GM18499 (cell line): ENCODE measurements at regions not wholly inside any gene's neighbourhood (a gene's known extent, or its start where the extent isn't known, plus 50 kb on each side); places are given as distances from the start of the nearest gene placed in this dataset.

Experiments used
- ATAC-seq: cut with Tn5 transposase; IDR thresholded peaks from one replicate; pipeline ENCODE4 v1.9.1; 2021; ENCODE audit warnings: moderate number of reproducible peaks; ENCODE audit not compliant: insufficient read depth, unreplicated experiment

DNA sequence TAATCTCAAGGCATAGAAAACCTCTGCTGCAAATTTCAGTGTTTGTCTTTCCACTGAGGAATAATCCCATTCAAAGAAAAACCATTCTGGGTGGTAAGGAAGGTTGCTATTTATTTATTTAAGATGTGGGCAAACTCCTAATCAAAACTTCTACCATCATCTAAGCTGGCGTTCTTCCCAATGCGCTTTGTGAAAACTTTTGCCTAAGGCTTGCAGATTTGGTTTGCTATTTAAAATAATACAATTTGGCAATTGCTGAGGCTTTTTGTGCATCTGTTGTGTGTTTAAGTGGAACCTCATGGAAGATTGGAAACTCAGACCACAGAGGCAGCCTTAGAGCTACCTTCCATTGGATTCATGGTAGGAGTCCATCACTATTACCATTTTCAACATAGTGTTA, 309.0 kb downstream of the BLID start:
- no peak for ATAC-seq

DNA sequence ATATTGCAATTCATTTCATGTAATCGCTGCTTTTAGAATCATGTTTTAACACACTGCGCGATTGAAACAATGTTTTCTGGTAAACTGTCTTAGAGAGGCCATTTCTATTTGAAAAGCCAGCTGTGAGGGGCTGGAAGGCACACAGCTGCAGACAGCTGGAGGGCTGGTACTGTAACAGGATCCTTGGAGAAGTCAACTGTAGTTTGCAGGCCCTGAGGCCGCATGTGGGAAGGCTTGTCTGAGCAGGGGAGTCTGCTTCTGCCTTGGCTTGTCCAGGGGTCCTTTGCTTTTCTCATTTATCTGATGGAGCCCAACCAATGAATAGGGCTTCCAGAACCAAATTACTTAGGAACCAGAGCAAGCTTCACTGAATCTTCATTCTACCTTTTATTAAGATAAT, 313.5 kb downstream of the BLID start:
- ATAC-seq = no peak

DNA sequence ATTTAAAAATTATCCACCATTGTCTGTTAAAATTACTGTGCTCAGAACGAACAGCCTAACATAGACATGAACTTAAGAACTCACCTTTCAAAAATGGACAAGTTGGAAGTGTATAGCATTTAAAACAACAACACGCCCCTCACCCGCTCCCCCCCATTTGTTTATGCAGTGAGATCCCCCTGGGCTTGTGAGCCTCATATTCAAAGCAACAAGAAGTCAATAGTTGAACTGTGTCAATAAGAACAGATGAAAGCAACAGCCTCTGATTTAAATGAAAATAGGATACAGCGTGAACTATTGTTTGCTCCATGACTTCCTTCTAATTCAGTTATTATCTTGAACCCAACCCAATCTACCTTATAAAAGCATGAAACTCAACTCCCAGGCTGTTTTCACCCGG, 314.2 kb downstream of the BLID start:
- ATAC-seq = no peak

DNA sequence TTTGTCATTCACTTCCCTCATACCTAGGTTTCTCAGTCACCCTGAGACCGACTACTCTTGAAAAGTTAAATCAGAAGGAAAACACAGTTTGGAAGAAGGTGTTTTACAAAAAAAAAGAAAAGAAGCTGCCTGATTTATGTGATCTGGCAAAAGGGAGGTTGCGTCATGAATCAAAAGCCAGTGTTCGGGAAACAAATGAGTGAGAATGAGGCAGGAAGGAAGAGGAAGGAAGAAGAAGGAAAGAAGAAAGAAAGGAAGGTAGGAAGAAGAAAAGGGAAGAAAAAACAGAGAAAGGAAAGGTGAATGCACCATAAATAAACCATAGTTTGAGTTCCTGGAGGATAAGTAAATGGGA, 314.6 kb downstream of the BLID start:
- no peak for ATAC-seq

DNA sequence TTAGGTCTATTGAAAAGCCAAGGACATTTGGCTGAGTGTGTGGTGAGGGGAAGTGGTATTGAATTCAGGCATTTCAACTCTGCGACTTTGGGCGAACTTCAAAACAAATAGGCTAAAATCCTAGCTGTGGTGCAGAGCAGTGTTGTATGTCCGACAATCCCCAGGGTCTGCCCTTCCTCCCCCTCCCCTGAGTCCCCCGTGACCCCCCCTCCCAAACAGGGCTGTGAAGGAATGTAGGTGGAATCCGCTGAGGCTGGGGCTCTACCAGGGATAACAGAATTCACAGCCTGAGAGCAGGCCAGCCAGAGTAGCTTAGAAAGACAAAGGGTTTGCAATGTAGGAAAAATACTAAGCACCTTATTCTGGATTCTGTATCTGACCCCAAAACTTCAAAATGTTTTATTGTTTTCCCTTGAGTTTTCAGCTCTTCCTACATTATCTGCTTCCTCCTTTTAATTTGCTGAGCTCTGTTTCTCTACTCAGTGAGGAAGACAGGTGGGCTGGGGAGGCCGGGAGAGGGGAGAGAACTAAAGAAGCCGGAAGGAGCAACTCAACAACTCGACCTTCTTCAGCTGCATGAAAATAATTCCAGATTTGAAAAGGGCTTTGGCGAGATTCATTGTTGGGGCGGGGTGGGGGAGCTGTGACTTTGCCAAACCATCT, 315.2 kb downstream of the BLID start:
- no peak for ATAC-seq

DNA sequence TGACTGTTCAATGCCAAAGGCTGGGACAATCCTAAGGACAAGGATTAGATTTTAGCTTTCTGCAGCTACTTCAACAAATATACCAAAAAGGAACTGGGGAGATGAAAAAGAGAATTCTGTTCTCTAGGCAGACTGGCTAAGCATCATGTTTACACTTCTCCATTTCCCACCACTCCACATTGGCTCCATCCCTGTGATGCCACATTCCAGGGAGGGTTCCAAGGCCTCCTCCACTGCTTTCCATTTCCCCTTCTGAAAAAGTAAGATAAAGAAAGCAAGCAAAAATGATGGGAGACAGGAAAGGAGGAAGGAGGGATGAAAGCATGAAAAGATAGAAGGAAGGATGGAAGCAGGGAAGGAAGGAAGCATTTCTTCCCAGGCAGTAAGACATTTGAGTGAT, 315.8 kb downstream of the BLID start:
- ATAC-seq = no peak

DNA sequence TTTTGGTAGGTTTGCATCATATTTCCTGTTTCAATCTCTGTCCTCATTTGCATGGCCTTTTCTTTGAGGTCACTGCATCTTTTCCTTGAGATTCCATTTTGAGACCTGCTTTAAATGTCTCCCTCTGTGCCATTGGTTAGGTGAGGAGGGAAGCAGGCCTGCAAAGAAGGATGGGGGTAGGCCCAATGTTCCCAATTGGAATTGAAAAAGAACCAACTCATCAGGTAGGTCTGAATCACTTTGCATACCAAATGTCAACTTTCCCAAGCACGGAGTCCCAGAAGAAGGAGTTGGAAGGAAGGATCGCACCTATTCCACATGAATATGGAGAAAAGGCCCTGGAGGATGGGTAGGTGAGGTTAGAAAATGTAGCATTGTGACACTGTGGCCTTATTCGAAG, 318.5 kb downstream of the BLID start:
- ATAC-seq = no peak

DNA sequence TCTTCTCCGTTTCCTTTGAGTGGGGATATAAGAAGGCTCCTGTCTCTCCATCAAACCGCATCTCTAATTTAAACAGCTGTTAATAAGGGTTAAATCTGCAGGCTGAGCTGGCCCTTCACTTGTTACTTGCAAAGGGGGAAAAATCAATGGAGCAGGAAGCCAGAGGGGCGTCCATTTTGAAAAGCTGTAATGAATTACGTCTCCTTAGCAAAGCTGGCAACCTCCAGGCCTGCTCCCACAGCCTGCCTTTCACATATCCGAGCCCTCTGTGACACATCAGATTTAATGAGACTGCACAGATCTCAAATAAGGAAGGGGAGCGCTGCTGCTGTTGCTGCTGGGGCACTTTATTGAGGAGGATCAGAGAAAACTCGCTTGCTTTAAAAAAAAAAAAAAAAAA, 320.8 kb downstream of the BLID start:
- ATAC-seq = no peak

DNA sequence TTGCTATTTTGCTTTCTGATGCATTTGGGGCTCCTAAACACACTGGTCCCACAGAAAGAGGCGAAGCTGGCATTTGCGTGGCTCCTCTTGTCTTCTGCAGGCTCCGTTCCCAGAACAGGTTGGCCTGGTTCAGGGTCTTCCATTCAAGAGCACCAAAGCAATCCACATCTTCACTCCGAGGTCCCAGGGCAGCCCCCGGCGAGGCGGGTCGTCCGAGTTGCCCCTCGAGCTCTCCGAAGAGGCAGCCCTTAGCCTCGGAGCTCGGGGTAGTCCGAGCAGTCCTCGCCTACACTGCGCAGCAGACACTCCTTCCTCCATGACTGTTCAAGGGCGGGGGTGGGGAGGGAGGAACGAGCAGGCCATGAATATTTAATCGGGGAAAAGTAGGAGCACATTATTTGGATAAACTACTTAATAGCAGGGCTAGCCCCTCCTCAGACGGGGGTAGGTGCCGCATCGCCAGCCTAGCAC, 321.3 kb downstream of the BLID start:
- no peak for ATAC-seq

DNA sequence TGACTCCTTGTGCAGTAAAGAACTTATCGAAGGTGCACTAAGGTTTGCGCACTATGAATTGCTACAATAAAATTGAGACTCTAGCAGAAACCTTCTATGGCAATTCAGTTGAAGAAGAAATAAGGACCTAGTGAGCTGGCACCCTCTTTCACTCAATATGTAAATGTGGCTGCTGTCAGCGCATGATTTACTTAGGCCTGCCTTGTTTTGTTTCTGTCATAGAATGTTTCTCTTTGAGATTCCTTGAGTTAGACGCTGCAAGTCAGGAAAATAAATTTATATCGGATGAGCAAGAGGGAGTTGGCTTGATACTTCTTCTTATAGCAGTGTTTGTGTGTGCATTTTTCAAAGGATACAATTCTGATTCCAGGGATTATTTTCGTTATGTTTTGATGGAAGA, 322.1 kb downstream of the BLID start:
- no peak for ATAC-seq

DNA sequence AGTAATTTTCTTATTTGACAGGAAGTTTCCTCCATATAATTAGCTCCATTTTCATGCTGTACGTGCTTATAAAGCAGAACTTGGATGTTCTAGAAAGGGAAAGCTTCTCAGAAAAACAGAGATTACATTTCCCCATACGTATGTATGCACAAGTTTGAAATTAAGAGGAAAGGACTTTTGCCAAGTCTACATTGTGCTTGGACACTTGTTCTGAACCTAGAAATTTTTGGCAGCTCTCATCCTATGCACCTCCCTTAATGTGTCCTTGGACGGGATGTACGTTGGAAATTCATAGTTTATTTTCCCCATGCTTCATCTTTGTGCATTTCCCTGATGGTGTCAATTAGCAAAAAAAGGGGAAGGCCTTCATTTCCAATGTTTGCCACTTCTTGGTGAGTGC, 322.7 kb downstream of the BLID start:
- no peak for ATAC-seq

DNA sequence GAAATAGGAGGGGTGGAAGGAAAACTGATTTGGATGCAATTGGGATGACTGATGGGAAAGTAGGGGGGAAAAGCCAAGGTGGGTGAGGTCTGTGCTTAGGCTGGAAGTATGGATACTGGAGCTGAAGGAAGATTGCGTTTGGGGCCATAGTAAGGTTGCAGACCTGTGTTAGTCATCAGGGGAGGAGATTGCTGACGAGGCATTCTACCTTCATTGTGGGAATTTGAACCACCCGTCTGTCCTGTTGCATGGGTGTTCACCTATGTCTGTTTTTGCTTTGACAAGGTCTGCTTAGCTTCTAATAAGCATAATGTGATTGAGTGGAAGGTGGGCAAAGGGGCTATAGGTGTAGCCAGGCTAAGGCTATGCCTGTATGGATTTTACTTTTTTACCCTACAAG, 323.8 kb downstream of the BLID start:
- no peak for ATAC-seq

DNA sequence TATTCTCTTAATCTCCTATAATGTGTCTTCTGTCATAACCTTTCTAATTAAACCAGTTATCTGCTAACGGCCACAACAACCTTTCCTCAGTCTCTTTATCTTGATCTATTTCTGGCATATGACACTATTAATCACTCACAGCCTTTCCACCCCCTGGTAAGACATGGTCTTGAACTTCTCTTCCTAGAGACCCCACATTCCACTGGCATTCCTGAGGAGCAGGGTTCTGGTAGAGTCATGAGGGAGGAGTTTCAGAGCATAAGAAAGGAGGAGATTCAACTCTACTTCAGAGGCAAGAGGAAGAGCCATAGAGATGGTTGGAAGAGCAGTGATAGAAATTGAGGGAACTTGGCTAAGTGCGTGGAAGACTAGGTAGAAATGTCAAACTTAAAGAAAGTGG, 325.6 kb downstream of the BLID start:
- ATAC-seq = no peak

DNA sequence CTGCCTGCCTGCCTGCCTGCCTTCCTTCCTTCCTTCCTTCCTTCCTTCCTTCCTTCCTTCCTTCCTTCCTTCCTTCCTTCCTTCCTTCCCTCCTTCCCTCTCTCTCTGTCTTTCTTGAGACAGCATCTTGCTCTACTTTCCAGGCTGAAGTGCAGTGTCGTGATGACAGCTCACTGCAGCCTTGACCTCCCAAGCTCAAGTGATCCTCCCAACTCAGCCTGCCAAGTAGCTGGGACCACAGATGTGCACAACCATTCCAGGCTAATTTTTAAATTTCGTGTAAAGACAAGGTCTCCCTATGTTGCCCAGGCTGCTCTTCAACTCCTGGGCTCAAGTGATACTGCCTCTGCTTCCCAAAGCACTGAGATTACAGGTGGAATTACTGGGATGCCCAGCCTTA, 328.2 kb upstream of the SORL1-AS1 start:
- ATAC-seq = no peak

DNA sequence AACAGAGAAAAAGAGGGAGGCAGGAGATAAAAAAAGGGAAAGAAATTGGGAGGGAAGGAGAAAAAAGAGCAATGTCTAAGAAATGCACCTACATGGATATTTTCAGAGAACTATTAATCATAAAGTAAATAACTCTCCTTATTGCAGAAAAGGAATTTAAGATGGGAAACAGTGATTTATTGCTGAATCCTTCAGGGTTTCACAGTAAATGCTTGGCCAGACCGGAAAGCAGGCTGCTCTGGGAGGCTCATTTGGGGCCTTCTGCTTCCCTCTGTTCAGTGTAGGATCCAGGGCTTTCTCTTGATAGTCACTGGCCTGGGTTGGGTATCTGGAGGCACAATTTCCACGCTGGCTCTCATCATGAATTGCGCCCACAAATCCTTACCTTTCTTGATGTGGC, 324.3 kb upstream of the SORL1-AS1 start:
- no peak for ATAC-seq

DNA sequence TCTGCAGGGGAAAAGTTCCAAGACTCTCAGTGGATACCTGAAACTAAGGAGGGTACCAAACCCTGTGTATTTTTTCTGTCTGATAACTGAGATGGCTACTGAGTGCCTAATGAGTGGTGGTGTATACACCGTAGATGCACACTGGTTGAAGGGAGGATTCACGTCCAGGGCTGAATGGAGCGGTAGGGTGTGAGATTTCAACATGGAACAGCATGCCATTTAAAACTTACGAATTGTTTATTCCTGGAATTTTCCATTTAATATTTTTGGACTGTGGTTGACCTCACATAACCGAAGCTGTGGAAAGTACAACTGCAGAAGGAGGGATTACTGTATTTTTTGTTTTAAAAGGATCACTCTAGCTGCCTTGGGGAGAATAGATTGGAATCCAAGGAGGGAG, 322.5 kb upstream of the SORL1-AS1 start:
- no peak for ATAC-seq

DNA sequence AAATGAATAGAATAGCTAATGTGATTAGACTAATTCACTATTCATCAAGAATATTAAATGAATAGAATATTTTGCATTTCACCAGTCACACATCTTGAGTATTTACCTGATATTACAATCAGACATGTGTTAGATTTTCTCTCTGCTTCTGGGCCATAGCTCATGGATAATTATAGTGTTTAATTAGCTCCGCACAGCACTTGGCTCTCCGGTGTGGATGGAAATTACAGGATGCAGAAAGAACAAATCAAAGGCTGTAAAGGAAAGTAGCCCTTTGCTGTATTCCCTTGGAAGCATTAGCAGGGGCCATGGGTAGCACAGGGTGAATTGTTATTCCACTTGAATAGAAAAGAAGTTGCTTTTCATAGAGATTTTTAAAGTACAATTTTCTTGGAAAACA, 320.3 kb upstream of the SORL1-AS1 start:
- no peak for ATAC-seq

DNA sequence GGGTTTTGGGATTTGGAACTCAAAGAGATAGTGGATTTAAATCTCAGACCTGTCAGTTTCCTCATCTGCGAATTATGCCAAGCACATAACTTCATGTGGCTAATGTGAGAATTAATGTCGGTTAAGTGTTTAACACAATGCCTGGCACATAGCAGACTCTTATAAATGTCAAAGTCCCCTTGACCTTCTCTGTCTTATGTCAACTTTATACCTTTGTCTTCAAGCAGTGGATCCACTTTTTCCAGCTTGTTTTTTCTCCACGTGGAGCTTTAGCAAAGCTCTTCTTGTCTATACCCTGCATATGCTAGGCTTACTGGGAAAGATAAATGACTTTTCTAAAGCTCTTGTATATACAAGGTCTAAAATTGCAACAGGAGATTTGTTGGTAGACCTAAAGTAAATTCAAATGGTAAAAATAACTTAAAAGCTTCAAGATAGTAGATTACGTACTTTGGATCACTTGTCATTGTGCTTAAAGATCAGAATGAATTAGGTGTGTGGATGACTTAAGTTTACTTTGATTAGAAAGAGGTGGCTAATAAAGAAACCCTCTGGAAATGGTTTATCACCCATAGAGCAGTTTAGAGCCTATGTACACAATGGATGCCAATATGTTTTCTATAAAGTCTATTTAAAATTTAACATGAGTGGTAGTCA, 318.3 kb upstream of the SORL1-AS1 start:
- ATAC-seq = no peak

DNA sequence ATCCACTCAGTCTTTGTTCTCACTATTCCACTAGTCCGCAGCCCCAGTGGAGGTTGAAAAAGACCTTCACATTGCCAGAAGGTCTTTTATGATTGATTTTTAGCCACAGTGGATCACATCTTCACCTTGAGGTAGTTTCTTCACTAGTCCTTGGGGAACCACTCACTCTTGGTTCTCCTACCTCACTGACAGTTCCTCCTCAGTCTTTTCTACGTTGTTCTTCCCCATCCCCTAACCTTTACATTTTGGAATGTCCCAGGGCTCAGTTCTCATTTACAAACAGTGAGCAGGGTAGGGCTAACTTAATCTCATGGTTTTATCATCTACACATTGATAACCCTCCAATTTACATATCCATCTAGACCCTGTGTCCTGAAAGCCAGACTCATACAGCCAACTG, 316.4 kb upstream of the SORL1-AS1 start:
- ATAC-seq = no peak

DNA sequence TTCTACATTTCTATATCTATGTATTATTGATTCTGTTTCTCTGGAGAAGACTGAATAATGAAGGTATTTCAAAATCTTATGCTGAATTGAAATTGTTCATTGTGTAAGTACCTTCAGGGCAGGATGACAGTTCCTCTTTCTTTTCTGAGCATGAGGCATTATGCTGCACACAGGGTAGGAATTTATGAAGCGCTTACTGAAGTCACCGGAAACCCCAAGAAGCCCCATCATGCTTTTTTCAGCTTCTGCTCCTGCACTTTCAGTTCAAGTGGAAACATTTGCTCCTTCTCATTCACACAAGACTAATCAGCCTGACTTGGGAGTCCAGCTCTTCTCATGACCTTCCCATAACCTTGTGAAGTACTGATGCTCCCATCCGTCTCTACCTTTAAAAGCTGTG, 314.7 kb upstream of the SORL1-AS1 start:
- ATAC-seq = no peak

DNA sequence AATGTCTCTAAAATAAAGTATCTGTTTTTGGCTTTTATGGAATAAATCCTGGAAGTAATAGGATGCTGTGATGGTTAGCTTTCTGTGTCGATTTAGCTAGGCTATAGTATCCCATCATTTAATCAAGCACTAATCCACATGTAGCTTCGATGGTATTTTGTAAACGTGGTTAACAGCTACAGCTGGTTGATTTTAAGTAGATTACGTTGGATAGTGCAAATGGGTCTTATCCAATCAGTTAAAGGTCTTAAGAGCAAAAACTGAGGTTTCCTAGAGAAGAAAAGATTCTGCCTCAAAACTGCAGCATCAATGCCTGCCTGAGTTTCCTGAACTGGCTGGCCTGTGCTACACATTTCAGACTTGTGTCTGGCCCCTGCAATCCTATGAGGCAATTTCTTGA, 314.2 kb upstream of the SORL1-AS1 start:
- ATAC-seq = no peak

DNA sequence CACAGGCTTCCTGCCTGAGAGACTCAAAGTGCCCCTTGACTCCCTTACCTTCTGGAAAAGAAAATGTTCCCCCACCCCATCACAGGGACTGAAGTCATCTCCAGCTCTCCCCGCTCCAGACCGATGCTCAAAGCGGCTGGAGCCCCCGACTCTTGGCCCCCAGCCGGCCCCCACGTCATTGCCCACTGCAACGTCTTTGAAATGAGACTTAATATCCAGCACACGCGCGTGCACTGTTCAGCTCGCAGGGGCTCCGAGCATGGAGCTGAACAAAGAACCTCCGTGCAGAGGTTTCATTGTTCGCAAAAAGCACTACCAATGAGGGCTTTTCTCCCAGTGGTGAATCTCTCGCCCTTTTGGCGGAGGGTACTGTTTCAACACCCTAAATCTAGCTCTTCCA, 313.4 kb upstream of the SORL1-AS1 start:
- no peak for ATAC-seq
